ENCODE measurements at regions not wholly inside any gene's neighbourhood (a gene's known extent, or its start where the extent isn't known, plus 50 kb on each side); places are given as distances from the start of the nearest gene placed in this dataset.

GRCh38 chr3:5554245-5554747, 366.8 kb downstream of the EDEM1 start:
- TF ChIP-seq GATA3 (IDR thresholded peaks at IDR 0.05; ENCODE audit: low read depth, low read length) = no peak
- TF ChIP-seq GATA2 (IDR thresholded peaks at IDR 0.05; ENCODE audit: low read depth, low read length) = no peak
